AG04450 (cell line): ENCODE measurements at regions not wholly inside any gene's neighbourhood (a gene's known extent, or its start where the extent isn't known, plus 50 kb on each side); places are given as distances from the start of the nearest gene placed in this dataset.

Experiments
- CTCF ChIA-PET: fragments of 300-600, 350-600 bp; formaldehyde crosslinking; extraction: SDS; loops from one replicate; lab custom pipeline; 2022; ENCODE audit warnings: antibody characterized with exemption, inconsistent platforms; lab: Charles Lee
- POLR2A ChIA-PET: fragments of 350-600 bp; formaldehyde crosslinking; extraction: SDS; loops from one replicate; lab custom pipeline; 2021; ENCODE audit warnings: antibody characterized with exemption, inconsistent platforms; lab: Yijun Ruan, JAX
- DNase-seq: peaks from one replicate; pipeline ENCODE4 v3.0.0-alpha.2; 2011; ENCODE audit warnings: low read depth, low spot score
- H3K27ac ChIP-seq: one replicate; pipeline ENCODE4 v1.5.1; 2012; ENCODE audit warnings: low read depth, low read length, control low read depth
- H3K27me3 ChIP-seq: one replicate; pipeline ENCODE4 v1.6.0; 2012; ENCODE audit warnings: low read length; ENCODE audit not compliant: control insufficient read depth, insufficient read depth
- H3K4me3 ChIP-seq: 2 replicates; pipeline ENCODE4 v1.5.1; 2011; ENCODE audit warnings: mild to moderate bottlenecking, low read depth, low read length, control low read depth
- H3K9me3 ChIP-seq: 2 replicates; pipeline ENCODE4 v1.5.1; 2012; ENCODE audit warnings: low read length; ENCODE audit not compliant: control insufficient read depth, insufficient read depth
- TF ChIP-seq, protein P1 (sequence below): IDR thresholded peaks from 2 replicates; pipeline ENCODE4 v1.5.1; 2011; ENCODE audit warnings: low read depth, low read length, control low read depth, inconsistent platforms

DNA sequence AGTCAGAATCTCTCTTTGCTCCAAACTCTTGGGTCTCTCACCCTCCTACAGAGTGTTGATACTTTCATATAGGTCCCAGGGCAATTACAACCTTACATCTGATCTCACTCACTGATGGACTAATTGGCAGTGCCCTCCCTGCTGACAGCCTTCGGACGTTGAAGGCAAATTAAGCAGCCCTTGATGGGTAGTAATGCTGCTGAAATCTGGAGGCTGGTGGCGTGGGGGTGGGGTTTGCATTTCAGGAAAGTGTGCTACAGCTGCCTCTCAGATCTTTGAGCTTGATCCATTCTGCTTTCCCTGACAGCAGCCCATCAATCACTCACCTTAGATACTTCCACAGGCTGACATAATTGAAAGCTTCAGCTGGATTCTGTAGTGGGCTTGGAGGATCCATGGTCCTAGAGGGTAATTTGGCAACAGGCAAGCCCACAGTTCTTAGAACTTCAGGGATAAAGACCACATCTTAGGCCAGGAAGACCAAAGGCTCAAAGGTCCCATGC is 349.1 kb upstream of the PODXL start:
- Histone ChIP-seq H3K27me3 (peaks cover 5% of the 10 kb centered on the region), H3K4me3 (no peak overlapping the region), H3K9me3 (no peaks in the 10 kb centered on the region; the same call in none of the 2 replicates), H3K27ac (no peak overlapping the region)
- TF ChIP-seq, protein P1, sequence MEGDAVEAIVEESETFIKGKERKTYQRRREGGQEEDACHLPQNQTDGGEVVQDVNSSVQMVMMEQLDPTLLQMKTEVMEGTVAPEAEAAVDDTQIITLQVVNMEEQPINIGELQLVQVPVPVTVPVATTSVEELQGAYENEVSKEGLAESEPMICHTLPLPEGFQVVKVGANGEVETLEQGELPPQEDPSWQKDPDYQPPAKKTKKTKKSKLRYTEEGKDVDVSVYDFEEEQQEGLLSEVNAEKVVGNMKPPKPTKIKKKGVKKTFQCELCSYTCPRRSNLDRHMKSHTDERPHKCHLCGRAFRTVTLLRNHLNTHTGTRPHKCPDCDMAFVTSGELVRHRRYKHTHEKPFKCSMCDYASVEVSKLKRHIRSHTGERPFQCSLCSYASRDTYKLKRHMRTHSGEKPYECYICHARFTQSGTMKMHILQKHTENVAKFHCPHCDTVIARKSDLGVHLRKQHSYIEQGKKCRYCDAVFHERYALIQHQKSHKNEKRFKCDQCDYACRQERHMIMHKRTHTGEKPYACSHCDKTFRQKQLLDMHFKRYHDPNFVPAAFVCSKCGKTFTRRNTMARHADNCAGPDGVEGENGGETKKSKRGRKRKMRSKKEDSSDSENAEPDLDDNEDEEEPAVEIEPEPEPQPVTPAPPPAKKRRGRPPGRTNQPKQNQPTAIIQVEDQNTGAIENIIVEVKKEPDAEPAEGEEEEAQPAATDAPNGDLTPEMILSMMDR, result no peak
- DNase-seq, result no peak
- POLR2A ChIA-PET, result no interaction called here
- CTCF ChIA-PET, result interaction anchor here (0.9 kb wide), 1 partner anchor 46 kb away, joined by 4 read pairs; no protein-coding TSS in a partner anchor

DNA sequence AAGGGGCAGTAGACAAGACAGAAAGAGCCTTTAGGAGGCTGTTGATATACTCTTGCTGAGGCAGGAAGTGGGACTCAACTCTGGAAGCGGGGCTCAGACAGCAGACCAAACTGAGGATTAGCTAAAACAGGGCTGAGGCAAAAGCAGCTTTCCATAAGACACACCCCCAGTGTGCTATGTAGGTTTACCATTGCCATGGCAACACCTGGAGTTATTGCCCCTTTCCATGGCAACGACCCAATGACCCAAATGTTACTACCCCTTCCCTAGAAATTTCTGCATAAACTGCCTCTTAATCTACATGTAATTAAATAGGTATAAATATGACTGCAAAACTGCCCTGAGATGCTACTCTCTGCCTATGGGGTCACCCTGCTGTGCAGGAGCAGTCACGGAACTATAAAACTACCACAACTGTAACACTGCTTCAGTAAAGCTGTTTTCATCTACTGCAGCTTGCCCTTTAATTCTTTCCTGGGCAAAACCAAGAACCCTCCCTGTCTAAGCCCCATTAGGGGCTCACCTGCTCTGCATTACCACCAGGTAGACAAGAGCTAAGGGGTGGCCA is 348.4 kb upstream of the PODXL start:
- Histone ChIP-seq H3K4me3 (no peak overlapping the region), H3K9me3 (no peaks in the 10 kb centered on the region; the same call in 1 of the 2 replicates), H3K27ac (no peak overlapping the region), H3K27me3 (peaks cover 5% of the 10 kb centered on the region)
- CTCF ChIA-PET, result interaction anchor here (0.9 kb wide), 1 partner anchor 45 kb away, joined by 4 read pairs; no protein-coding TSS in a partner anchor
- POLR2A ChIA-PET, result no interaction called here
- DNase-seq, result no peak
- TF ChIP-seq, protein P1, result no peak

DNA sequence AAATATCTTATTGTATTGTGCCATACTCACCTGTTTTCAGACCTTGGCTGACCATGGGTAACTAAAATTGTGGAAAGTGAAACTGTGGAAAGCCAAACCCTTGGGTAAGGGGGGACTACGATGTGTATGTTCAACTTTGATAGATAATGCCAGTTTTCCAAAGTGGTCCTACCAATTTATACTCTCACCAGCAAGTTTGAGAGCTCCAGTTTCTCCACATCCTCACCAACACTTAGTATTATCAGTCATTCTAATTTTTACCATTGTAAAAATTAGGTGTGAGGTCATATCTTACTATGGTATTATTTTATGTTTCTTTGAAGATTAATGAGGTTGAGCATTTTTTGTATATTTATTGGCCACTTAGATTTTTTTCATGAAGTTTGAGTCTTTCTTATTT is 346.9 kb upstream of the PODXL start:
- ChIA-PET POLR2A (no interaction called here), CTCF (no interaction called here)
- Histone ChIP-seq H3K27ac (no peak overlapping the region), H3K27me3 (no peaks in the 10 kb centered on the region), H3K4me3 (no peak overlapping the region), H3K9me3 (no peaks in the 10 kb centered on the region)
- DNase-seq, result no peak
- TF ChIP-seq, protein P1, result no peak

DNA sequence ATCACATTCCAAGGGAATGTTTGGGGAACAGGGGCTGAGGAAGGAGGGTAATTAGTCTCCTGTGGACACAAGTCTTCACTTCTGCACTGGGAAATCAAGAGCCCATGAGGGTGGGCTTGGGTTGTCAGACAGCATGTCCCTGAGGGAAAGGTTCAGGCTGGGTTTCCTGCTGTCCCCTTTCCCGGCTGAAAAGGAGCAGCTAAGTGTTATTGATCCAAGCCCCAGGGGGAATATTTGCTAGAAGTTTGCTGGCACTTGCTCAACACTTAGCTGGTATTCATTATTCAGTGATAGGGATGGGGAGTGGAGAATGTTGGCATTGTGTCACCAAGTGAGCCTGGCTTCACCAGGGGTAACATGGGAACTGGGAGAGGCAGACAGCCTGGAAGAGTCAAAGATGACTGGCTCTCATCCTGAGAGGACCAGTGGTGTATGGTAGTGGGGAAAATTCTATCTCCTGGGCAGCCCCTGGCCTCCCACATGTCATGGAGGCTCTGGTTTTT is 344.4 kb upstream of the PODXL start:
- TF ChIP-seq, protein P1, result no peak
- DNase-seq, result no peak
- ChIA-PET CTCF (no interaction called here), POLR2A (no interaction called here)
- H3K9me3 ChIP-seq, result no peaks in the 10 kb centered on the region
- no peak overlapping the region for H3K4me3 ChIP-seq
- H3K27ac ChIP-seq, result no peak overlapping the region
- no peaks in the 10 kb centered on the region for H3K27me3 ChIP-seq

DNA sequence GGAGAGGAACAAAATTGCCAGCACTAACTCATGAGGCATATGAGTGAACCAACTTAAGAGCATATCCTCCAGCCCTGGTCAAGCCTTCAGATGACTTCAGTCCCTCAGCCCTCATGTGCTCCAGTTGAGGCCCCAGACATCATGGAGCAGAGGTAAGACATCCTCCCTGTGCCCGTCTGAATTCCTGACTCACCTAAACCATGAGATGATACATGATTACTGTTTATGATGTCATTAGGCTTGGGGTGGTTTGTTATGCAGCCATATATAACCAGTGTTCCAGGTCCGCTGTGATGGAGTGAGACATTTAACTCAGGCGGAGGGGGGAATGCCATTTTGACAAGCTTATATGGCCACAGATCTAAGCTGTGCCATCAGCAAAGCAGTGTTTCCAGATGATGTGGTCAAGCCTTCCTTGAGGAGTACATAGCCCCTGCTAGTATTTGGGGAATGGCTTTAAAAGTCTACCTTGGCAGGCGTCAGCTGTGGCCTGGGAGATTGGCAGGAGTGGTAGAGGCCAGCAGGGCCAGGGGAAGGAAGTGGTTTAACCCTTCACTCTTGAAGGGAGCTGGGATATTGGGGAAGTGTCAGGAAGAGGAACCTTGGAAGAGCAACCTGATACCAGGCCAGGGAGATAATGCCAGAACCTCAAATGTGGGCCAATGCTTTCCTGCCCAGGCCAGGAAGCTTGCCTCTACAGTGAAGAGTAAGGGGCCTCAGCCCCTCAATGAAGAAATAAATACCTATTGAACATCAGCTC is 343.0 kb upstream of the PODXL start:
- DNase-seq, result no peak
- H3K27me3 ChIP-seq, result no peaks in the 10 kb centered on the region
- H3K27ac ChIP-seq, result no peak overlapping the region
- H3K4me3 ChIP-seq, result no peak overlapping the region
- TF ChIP-seq, protein P1, result no peak
- POLR2A ChIA-PET, result no interaction called here
- H3K9me3 ChIP-seq, result no peaks in the 10 kb centered on the region
- CTCF ChIA-PET, result interaction anchor here (1.6 kb wide), 1 partner anchor 40 kb away, joined by 6 read pairs; no protein-coding TSS in a partner anchor
